RCC 7860 (cell line): ENCODE measurements at regions not wholly inside any gene's neighbourhood (a gene's known extent, or its start where the extent isn't known, plus 50 kb on each side); places are given as distances from the start of the nearest gene placed in this dataset.
"Not testable (repeated sequence)": the region's sequence is repeated elsewhere in the genome, so short reads cannot be mapped to it uniquely, and the experiment has no call there.

Experiments
- DNase-seq: peaks from one replicate; pipeline ENCODE4 v3.0.0-alpha.2; 2015; ENCODE audit warnings: low spot score
- FAIRE-seq: peaks from 2 replicates; lab custom pipeline; 2012; peaks lifted over from hg19 to GRCh38; lab: Jason Lieb, UNC

GRCh38 chr20:47847220-47847619, 61.9 kb upstream of the SULF2 start:
- not testable (repeated sequence) for FAIRE-seq, DNase-seq

DNA sequence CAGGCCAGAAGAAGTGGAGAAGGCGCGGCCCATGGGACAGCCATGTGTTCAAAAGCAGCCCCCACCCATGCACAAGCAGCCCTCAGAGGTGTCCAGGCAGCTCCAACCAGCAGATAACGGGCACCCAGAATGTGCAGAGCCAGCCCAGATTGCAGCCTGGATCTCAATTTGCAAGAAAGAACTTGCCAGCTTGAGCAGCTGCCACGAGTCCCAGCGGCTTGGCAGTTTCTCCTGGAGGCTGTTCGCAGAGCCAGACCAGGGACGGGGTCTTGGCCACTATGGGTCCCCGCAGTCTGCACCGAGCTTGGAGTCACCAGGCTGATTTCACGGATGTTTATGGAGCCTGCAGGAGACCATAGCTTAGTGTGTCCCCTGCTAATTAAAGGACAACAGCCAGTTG, 61.4 kb upstream of the SULF2 start:
- not testable (repeated sequence) for DNase-seq, FAIRE-seq

- not testable (repeated sequence) for DNase-seq, FAIRE-seq
These were observed 60.2 kb upstream of the SULF2 start for GRCh38 chr20:47845382-47845977.

- not testable (repeated sequence) for DNase-seq, FAIRE-seq
These were observed 59.3 kb upstream of the SULF2 start for GRCh38 chr20:47844568-47844906.

DNA sequence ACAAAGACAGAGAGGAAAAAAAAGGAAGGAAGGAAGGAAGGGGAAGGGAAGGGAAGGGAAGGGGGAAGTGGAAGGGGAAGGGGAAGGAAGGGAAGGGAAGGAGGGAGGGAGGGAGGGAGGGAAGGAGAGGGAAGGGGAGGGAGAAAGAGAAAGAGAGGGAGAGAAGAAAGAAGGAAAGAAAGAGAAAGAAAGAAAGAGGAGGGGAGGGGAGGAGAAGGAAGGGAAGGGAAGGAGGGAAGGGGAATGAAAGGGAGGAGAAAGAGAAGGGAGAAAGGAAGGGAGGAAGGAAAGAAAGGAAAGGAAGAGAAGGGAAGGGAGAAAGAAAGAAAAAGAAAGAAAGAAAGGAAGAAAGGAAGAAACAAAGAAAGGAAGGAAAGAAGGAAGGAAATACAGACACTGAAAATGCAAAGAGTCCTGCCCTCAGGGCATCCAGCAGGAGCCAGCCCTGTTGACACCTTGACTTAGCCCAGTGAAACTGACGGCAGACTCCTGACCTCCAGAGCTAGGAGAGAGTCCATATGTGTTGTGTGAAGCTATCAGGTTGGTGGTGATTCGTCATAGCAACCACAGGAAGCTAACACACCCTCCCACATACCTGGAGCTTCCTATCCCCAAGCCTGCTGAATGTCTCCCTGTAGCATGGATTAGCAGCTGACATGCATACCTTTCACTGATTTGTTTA, 58.7 kb upstream of the SULF2 start:
- FAIRE-seq (no peak), DNase-seq (no peak)

- not testable (repeated sequence) for DNase-seq, FAIRE-seq
These were observed 57.7 kb upstream of the SULF2 start for GRCh38 chr20:47842950-47843349.

DNA sequence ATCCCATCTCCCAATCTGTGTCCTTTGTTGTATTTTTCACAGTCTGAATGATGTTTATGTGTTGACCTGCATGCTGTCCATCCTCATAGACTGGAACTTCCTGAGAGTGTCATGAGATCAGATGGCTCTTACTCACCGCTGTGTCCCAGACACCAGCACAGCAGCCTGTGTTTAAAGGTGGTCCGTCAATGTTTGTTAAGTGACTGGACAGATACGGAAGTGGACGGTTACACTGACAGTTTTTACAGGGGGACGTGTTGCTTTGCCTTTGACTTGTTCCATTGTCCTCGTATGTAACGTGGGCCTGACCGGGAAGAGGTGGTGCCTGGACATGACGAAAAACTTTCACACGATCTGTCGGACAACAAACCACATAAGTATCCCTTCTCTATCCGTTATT, 56.7 kb upstream of the SULF2 start:
- FAIRE-seq, DNase-seq: not testable (repeated sequence)

DNA sequence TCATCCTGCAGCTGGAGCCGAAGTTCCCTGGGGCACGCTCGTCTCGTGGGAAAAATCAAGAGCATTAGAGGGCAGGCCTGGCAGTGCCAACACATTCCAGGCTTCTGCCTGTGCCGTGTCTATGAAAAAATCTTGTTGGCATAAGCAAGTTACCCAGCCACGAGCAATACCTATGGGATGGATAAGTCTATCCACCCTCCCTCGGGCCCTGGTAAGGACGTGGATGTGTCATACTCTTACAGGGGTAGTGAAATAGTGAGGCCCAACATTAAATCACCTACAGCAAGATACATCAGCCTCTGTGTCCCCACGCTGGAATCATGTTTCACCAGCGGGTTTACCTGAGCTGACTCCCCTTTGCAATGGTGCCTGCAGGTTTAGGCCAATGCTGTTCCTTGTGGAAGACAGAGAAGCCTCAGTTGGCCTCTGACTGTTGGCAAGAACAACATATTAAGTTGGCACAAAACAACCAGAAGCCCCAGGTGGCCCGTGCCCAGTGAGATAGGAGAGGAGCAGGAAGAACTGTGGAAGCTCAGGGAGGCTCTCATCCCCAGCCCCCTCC, 51.1 kb upstream of the SULF2 start:
- not testable (repeated sequence) for DNase-seq, FAIRE-seq
